NCI-H146 treated with DMSO at 0.1 percent for 48 hours (cell line): ENCODE measurements at regions not wholly inside any gene's neighbourhood (a gene's known extent, or its start where the extent isn't known, plus 50 kb on each side); places are given as distances from the start of the nearest gene placed in this dataset.
A peak's percentile ranks its signal among the peaks of the same experiment; 100 is the strongest.
"Not testable (repeated sequence)": the region's sequence is repeated elsewhere in the genome, so short reads cannot be mapped to it uniquely, and the experiment has no call there.

Experiments
- DNase-seq: peaks from one replicate; lab custom pipeline; 2025; ENCODE audit not compliant: unreplicated experiment; lab: John Stamatoyannopoulos, UW

GRCh38 chr7:13274205-13274604 is 586.8 kb downstream of the ARL4A start:
- DNase-seq, result not testable (repeated sequence)

DNA sequence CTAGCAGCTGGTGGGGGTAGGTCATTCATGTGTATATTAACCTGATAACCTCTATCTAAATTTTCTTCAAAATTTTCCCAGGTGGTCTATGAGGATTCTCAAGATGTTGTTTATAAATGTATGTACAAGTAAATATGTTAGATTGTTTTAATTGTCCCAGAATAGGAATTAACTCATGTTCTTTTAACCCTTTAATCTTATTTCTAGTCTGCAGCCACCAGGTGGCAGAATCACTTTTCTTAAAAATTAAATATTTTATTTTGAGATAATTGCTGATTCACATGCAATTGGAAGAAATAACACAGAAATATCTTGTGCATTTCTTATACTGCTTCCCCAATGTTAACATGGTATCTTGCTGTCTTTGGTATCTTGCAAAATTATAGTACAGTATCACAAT is 589.5 kb downstream of the ARL4A start:
- DNase-seq, result no peak

GRCh38 chr7:13278020-13278419 is 590.6 kb downstream of the ARL4A start:
- DNase-seq, result no peak

GRCh38 chr7:13279854-13280435 is 592.5 kb downstream of the ARL4A start:
- peak; percentile 44 for DNase-seq

- DNase-seq, result no peak
These were observed 595.0 kb downstream of the ARL4A start for GRCh38 chr7:13282377-13282980.

DNA sequence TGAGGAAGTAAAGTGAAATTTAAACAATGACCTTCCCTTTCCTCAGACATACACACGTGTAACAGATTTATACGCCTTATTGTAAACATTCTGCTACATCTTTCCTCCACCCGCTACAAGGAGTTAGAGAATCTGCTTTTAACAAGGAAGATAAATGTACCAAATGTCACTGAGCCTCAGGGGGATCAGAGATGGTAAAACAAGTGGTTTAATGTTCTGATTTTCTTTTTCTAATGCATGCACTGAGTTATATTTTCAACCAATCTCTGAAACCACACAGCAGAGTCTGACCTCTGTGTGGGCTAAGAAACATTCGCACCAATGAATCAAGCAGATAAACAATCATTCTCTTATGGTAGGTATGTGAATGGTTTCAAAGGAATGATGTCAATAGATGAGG is 599.5 kb downstream of the ARL4A start:
- DNase-seq, result no peak

DNA sequence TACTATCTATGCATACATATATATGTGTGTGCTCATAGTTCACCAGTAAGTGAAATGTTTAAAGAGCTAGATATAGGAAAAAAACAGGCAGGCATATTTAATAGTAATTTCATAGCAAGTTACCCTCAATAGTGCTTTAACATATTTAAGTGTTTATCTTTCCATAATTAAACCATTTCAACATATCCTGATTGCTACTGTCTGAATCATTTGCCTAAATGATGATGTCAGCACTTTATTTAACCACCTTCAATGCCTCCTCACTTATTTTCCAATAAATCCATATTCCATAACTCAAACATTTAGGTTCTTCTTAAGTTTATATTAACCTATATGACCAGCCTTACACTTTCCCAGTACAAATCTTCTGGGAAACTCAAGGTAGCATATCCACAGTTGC is 601.1 kb downstream of the ARL4A start:
- no peak for DNase-seq

DNA sequence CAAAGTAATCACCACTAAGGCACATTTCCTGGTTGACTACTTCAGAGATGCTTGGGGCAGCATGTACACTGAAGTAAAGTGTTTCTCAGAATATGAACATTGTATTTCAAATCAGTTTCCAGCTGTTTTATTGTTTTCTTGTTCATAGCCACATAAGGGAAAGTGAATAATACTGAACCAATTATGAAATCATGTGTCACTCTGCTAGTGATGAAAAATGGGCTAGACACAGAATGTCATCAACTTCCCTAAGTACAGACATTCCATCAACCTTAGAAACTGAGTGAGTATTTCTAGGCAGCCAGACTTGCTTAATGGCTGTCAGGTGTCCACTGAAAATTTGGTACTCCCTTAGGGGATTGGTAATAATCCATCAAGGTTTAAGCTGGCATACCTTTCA is 603.5 kb downstream of the ARL4A start:
- no peak for DNase-seq

DNA sequence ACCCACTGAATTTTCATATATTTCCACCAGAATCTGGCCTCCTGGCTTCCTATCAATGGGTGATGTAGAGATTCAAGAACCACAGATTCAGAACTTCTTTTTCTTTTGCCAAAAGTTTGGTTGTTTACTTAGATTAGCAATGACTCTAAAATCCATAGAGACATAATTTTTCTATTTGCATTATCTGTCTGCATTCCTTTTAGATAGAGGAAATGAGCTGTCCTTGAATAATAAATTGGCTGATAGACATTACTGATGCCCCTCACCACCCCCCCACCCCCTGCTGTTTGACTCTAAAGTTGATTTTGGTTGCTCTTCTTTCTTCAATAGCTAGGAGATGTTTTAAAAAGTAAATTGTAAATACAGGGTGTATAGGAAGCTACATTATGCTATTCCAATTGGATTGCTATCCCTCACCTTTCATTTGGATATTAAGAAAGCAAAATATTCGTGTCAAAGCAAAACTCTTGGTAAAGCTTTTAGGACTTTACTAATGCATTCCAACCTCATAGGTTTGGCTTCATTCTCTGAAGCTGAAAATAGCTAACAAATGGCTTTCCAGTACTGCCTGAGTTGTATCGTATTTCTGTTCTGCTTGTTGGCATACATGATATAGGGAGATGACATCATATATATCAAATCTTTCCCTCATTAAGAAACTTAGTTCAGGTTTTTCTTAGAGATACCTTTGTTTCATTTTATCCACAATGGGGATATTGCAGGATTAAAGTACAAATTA is 606.0 kb downstream of the ARL4A start:
- DNase-seq, result no peak

DNA sequence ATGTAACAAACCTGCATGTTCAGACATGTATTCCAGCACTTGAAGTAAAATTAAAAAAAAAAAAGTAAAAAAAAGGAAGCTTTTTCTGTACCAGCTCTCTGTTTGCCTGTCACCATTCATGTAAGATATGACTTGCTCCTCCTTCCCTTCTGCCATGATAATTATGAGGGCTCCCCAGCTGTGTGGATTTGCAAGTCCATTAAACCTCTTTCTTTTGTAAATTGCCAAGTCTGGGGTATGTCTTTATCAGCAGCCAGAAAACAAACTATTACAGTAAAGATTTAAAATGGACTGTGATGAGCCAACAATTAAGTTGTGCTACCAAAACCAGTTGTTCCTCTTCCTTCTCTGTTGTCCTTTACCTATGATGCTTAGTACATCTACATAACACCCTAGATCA is 619.6 kb downstream of the ARL4A start:
- DNase-seq, result no peak

- DNase-seq, result no peak
These were observed 621.0 kb downstream of the ARL4A start for GRCh38 chr7:13308423-13308822.

DNA sequence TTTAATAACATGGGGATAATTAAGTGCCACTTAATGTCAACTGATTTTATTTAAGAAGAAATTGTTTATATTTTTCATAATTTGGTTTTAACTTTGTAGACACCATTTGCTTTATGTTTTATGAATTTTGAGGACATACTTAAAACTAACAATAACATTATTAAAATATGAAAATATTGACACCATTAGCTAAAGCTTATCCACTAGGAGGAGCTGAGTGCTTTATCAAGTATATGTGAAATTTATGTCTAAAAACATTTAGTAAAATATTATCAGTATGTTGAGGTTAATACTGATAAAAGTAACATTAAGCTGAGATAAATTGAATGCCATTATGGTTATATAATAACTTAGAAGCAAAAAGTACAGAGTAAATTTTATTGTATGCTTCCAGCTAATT is 622.1 kb downstream of the ARL4A start:
- no peak for DNase-seq

- DNase-seq, result no peak
These were observed 624.9 kb downstream of the ARL4A start for GRCh38 chr7:13312307-13312706.

DNA sequence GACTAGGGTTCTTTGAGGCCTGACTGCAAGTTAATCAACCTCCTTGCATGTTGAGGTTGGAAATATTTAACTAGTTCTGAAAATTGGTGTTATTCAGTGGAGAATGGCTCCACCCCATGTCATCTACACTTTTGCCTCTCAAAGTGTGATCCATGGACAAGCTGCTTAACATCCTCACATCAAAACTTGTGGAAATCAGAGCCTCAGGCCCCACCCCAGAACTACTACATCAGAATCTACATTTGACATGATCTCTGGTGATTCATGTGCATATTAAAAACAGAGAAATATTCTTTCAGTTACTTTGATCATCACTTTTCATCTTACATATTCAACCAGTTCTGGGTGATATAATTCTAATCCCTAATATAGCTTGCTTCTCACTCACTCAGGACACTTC is 632.9 kb downstream of the ARL4A start:
- DNase-seq, result no peak

DNA sequence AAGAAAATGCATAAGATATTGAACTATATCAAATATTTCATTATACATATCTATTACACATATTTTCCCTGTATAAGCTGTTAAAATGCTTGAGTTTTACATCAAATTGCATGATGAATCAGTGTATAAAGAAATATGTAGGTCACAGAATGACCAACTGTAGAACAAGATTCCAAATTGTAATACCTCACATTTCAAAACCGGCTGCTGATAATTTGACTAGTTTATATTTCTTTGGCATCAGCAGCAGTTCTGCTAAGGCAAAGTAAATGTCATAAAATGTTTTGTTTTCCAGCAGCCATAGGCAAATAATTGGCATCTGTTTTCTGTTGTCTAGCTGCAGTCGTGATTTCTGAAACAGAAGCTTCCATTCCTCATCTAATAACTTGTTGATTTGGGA is 633.9 kb downstream of the ARL4A start:
- no peak for DNase-seq

DNA sequence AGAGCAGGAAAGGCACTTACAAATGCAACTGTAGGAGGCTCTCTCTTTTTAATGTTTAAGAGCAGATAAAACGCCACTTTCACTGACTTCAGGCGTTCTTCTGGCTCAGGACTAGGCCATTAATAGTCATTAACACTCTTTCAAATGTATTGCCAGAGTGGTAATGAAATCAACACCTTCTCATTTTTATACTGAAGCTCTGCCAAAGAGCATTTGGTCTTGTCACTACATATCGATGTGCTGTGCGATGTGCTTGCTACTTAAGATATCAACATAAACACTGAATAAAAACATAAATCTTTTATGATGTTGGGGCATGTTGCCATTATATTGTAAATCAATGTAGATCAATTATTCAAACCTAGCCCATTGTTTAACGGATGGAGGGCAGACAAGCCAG is 634.7 kb downstream of the ARL4A start:
- no peak for DNase-seq

GRCh38 chr7:13327669-13328068 is 640.2 kb downstream of the ARL4A start:
- no peak for DNase-seq

- DNase-seq, result no peak
These were observed 645.9 kb downstream of the ARL4A start for GRCh38 chr7:13333371-13333770.

DNA sequence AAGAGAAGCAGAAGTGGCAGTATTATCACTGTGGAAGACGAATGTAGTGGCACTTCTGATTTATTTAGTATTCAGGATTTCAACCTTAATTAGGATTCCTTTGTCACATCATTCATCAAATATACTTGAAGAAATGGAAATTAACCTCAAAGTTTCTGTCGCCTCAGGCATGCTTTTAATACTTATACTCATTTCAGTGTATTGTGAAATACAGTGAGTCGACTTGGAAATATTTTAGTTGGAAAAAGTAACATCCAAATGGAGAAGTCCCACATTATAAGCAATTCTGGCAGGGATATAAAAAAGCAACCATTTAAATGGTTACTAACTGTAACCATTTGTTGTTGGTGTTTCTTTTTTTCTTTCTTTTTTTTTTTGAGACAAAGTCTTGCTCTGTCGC is 648.8 kb downstream of the ARL4A start:
- DNase-seq, result no peak

- no peak for DNase-seq
These were observed 636.8 kb downstream of the ETV1 start for GRCh38 chr7:13352677-13353076.

DNA sequence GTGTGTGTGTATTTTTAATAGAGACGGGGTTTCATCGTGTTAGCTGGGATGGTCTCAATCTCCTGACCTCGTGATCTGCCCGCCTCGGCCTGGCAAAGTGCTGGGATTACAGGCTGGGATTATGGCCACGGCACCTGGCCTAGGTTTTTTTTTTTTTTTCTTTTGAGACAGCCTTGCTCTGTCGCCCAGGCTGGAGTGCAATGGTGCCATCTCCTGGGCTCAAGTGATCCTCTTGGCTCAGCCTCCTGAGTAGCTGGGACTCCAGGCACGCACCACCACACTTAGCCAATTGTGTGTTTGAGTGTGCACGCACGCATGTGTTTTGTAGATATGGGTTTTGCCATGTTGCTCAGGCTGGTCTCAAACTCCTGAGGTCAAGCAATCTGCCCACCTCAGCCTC is 629.8 kb downstream of the ETV1 start:
- no peak for DNase-seq

- no peak for DNase-seq
These were observed 602.7 kb downstream of the ETV1 start for GRCh38 chr7:13386741-13387140.

GRCh38 chr7:13407911-13408310 is 581.6 kb downstream of the ETV1 start:
- no peak for DNase-seq
